ENCODE measurements at regions not wholly inside any gene's neighbourhood (a gene's known extent, or its start where the extent isn't known, plus 50 kb on each side); places are given as distances from the start of the nearest gene placed in this dataset.

DNA sequence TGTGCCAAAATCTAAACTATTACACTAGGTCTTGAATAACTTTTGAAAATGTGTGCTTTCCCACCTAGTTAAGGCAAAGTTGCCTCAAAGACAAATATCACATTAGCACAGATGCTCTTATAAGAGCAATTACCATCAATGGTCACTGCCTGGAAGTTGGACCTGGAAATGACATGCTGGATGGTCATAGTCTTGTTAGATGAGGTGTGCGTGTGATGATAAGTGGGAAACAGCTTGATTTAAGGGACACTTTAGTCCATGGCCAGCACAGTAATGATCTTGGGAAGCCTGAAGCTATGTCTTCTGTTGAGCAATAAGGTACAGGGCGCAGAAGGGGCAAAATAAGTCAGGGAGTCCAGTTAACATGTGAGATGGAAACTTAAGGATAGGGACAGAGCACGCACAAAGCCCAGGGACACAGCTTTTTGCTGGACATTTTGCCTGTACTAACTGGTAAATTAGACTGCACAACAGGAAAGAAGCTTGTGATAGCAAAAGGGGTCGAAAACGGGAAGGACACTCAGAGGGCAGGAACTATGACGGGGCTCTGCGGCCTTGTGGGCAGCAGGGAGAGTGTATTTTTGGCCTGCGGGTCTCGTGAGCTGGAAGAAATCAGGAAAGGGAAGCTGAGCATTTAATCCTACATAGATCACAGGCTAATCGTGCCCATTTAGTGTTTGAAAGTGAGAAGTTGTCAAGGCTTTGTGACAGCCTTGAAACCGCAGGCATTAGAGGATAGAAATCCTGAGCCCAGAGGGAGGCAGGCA lies 66.7 kb upstream of the BMP2 start:
- TF ChIP-seq, protein P1, sequence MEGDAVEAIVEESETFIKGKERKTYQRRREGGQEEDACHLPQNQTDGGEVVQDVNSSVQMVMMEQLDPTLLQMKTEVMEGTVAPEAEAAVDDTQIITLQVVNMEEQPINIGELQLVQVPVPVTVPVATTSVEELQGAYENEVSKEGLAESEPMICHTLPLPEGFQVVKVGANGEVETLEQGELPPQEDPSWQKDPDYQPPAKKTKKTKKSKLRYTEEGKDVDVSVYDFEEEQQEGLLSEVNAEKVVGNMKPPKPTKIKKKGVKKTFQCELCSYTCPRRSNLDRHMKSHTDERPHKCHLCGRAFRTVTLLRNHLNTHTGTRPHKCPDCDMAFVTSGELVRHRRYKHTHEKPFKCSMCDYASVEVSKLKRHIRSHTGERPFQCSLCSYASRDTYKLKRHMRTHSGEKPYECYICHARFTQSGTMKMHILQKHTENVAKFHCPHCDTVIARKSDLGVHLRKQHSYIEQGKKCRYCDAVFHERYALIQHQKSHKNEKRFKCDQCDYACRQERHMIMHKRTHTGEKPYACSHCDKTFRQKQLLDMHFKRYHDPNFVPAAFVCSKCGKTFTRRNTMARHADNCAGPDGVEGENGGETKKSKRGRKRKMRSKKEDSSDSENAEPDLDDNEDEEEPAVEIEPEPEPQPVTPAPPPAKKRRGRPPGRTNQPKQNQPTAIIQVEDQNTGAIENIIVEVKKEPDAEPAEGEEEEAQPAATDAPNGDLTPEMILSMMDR (IDR thresholded peaks at IDR 0.05), result no peak
- TF ChIP-seq POLR2A (IDR thresholded peaks at IDR 0.05) (no peak), EP300 (IDR thresholded peaks at IDR 0.05) (peak in 1 of 4 donors; percentile 4)

Data from upper lobe of left lung (tissue), 4 donors.